Muscle of leg (tissue), 3 donors: ENCODE measurements at regions not wholly inside any gene's neighbourhood (a gene's known extent, or its start where the extent isn't known, plus 50 kb on each side); places are given as distances from the start of the nearest gene placed in this dataset.

ENCODE experiments used
- DNase-seq: peaks from one replicate; pipeline ENCODE4 v3.0.0; 2013
- H3K27ac ChIP-seq: one replicate; pipeline ENCODE4 v1.5.1; 2013; ENCODE audit warnings: mild to moderate bottlenecking, low read length, control low read depth
- H3K27me3 ChIP-seq: one replicate; pipeline ENCODE4 v1.6.1; 2013; ENCODE audit warnings: low read length; ENCODE audit not compliant: control insufficient read depth, insufficient read depth
- H3K36me3 ChIP-seq: one replicate; pipeline ENCODE4 v1.6.1; 2013; ENCODE audit warnings: low read length; ENCODE audit not compliant: control insufficient read depth, insufficient read depth
- H3K4me1 ChIP-seq: one replicate; pipeline ENCODE4 v1.6.1; 2013; ENCODE audit warnings: low read length; ENCODE audit not compliant: control insufficient read depth, insufficient read depth
- H3K4me3 ChIP-seq: one replicate; pipeline ENCODE4 v1.5.1; 2013; ENCODE audit warnings: low read length, control low read depth
- H3K9me3 ChIP-seq: replicated peaks from 2 replicates; pipeline ENCODE4 v1.6.1; 2013; ENCODE audit warnings: low read depth, low read length; ENCODE audit not compliant: control insufficient read depth
- WGBS: methylation state at CpG from one replicate; pipeline ENCODE4 v1.1.5; 2013; ENCODE audit warnings: missing lambda C conversion rate; ENCODE audit not compliant: insufficient coverage; 5-methylcytosine and 5-hydroxymethylcytosine counted together

- no peak for DNase-seq
- peaks cover 2% of the 10 kb centered on the region for H3K9me3 ChIP-seq
- H3K27me3 ChIP-seq = no peaks in the 10 kb centered on the region
- H3K4me3 ChIP-seq = no peak overlapping the region
- H3K4me1 ChIP-seq = no peaks in the 10 kb centered on the region
- no peaks in the 10 kb centered on the region for H3K36me3 ChIP-seq
- no peak overlapping the region for H3K27ac ChIP-seq
- WGBS = 88% methylated on average over 2 of the region's 2 CpGs
Observed at GRCh38 chr9:124196814-124197176, 61.0 kb upstream of the NEK6 start.

- DNase-seq = peak; percentile 64
- Histone ChIP-seq H3K4me3 (no peak overlapping the region), H3K36me3 (no peaks in the 10 kb centered on the region), H3K27ac (no peak overlapping the region), H3K4me1 (no peaks in the 10 kb centered on the region), H3K9me3 (peaks cover 2% of the 10 kb centered on the region), H3K27me3 (no peaks in the 10 kb centered on the region)
- WGBS = 71% methylated on average over 10 of the region's 14 CpGs
Observed at GRCh38 chr9:124197177-124198095, 60.3 kb upstream of the NEK6 start.

- 79% methylated on average over 2 of the region's 5 CpGs for WGBS
- Histone ChIP-seq H3K4me3 (no peak overlapping the region), H3K27me3 (no peaks in the 10 kb centered on the region), H3K27ac (no peak overlapping the region), H3K4me1 (no peaks in the 10 kb centered on the region), H3K9me3 (peaks cover 2% of the 10 kb centered on the region), H3K36me3 (no peaks in the 10 kb centered on the region)
- DNase-seq = no peak
Observed at GRCh38 chr9:124198331-124198730, 59.4 kb upstream of the NEK6 start.

- no peaks in the 10 kb centered on the region for H3K27me3 ChIP-seq
- 65% methylated on average over 2 of the region's 4 CpGs for WGBS
- H3K36me3 ChIP-seq = no peaks in the 10 kb centered on the region
- peaks cover 2% of the 10 kb centered on the region for H3K9me3 ChIP-seq
- H3K27ac ChIP-seq = no peak overlapping the region
- H3K4me3 ChIP-seq = no peak overlapping the region
- no peak for DNase-seq
- H3K4me1 ChIP-seq = no peaks in the 10 kb centered on the region
Observed at GRCh38 chr9:124198948-124199347, 58.8 kb upstream of the NEK6 start.

- WGBS = no CpG with 5 or more reads among the region's 3 CpGs
- DNase-seq = no peak
- H3K4me3 ChIP-seq = no peak overlapping the region
- no peak overlapping the region for H3K27ac ChIP-seq
- H3K9me3 ChIP-seq = peaks cover 2% of the 10 kb centered on the region
- H3K36me3 ChIP-seq = no peaks in the 10 kb centered on the region
- no peaks in the 10 kb centered on the region for H3K4me1 ChIP-seq
- H3K27me3 ChIP-seq = no peaks in the 10 kb centered on the region
Observed at GRCh38 chr9:124199474-124199873, 58.3 kb upstream of the NEK6 start.

GRCh38 chr9:124202447-124202971, 55.2 kb upstream of the NEK6 start:
- WGBS = 70% methylated on average over 4 of the region's 5 CpGs
- no peaks in the 10 kb centered on the region for H3K4me1 ChIP-seq
- H3K36me3 ChIP-seq = no peaks in the 10 kb centered on the region
- peaks cover 3% of the 10 kb centered on the region for H3K9me3 ChIP-seq
- DNase-seq = peak; percentile 77
- no peaks in the 10 kb centered on the region for H3K27me3 ChIP-seq
- H3K4me3 ChIP-seq = no peak overlapping the region
- no peak overlapping the region for H3K27ac ChIP-seq

GRCh38 chr9:124205686-124206352, 51.9 kb upstream of the NEK6 start:
- no peaks in the 10 kb centered on the region for H3K36me3 ChIP-seq
- no peaks in the 10 kb centered on the region for H3K4me1 ChIP-seq
- H3K4me3 ChIP-seq = no peak overlapping the region
- no peak for DNase-seq
- H3K27me3 ChIP-seq = no peaks in the 10 kb centered on the region
- WGBS = no CpG with 5 or more reads among the region's 2 CpGs
- no peak overlapping the region for H3K27ac ChIP-seq
- peaks cover 3% of the 10 kb centered on the region for H3K9me3 ChIP-seq

- no peak overlapping the region for H3K4me3 ChIP-seq
- H3K4me1 ChIP-seq = no peaks in the 10 kb centered on the region
- no peaks in the 10 kb centered on the region for H3K36me3 ChIP-seq
- no peaks in the 10 kb centered on the region for H3K27me3 ChIP-seq
- no peak overlapping the region for H3K27ac ChIP-seq
- peaks cover 3% of the 10 kb centered on the region for H3K9me3 ChIP-seq
- no peak for DNase-seq
- WGBS = 80% methylated on average over 1 of the region's 2 CpGs
Observed at GRCh38 chr9:124206391-124206790, 51.4 kb upstream of the NEK6 start.
